HG03432 (cell line): ENCODE measurements at regions not wholly inside any gene's neighbourhood (a gene's known extent, or its start where the extent isn't known, plus 50 kb on each side); places are given as distances from the start of the nearest gene placed in this dataset.
"Not testable (repeated sequence)": the region's sequence is repeated elsewhere in the genome, so short reads cannot be mapped to it uniquely, and the experiment has no call there.

Experiments
- ATAC-seq: cut with Tn5 transposase; IDR thresholded peaks from one replicate; pipeline ENCODE4 v1.9.1; 2021; ENCODE audit warnings: mild to moderate bottlenecking, moderate library complexity; ENCODE audit not compliant: unreplicated experiment

DNA sequence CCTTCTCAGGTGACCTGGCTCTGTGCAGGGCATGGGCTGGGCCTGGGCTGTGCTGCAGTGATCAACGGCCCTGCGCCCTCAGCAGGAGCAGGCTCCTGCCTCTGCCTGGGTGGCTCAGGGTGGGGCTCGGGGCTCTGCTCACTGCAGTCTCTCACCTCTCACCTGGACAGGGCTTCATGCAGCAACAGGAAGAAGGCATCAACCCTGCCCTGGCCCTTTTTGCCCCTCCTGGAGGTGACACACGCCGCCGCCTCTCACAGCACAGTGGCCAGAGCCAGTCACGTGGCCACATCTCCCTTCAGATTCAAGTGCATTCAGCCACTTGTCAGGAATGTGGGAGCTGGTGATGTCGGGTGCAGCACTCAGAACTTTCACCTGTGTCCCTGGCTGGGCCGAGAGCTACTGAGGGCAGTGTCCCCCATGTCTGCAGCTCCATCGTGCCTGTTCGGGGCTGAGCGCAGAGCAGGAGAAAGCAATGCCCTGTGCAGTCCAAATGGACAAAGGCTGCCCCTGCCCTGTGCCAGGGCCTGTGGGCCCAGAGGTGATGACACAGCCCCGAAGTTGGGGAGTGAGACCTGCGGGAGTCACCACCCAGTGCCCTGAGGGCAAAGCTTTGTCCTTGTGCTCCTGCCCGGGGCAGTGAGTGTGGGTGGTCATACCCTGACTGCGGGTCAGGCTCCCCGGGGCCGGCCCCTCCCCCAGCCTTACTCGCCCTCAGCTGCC is 314.0 kb downstream of the PTPRU start:
- ATAC-seq, result no peak

DNA sequence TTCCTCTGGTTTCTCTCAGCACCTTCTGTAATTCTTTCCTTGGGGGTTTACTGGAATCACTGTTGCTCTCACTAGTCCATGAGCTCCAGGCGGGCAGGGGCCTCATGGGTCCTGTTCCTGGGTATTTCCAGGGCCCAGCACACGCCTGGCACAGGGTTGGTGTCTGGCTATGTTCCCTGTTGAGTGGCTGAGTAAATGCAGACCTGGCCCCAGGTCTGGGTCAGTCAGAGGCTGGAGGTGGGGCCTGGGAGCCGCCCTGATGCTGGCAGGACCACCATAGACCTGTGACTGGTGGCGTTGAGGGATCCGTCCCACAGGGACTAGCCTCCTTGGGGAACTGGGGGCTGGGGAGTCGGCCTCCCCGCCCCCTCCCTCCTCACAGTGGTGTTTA is 313.4 kb downstream of the PTPRU start:
- ATAC-seq, result not testable (repeated sequence)

DNA sequence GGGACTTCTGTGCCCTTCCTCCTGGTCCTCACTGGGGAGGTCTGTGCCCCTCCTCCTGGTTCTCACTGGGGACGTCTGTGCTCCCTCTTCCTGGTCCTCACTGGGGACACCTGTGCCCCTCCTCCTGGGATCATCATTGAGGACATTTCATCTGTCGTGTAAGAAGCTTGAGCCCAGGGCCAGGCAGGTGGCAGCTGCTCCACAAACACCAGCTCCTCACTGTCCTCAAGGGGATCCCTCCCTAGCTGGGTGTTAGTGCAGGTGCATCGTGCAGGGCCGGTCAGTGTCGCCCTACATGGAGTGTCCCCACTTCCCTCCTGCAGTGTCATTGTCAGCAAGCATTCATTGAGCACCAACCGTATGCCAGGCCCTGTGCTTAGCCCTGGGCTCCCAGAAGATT is 312.7 kb downstream of the PTPRU start:
- ATAC-seq, result no peak

DNA sequence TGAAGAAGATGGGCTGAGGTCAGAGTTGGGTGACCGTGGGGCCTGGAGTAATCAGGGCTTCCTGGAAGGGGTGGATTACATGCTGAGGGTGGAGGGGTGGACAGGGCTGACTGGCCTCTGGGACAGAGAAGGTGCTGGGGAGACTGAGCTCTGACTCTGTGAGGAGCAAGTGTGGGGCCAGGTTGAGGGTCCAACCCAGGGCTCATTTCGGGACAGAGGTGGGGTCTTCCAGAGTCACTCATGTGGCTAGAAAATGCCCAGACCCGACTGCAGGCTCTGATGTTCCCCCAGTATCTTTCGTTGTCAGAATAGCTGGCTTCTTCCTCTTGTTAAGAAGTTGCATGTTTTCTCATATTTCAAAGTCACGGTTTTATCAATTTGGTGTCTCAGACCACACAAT is 311.8 kb downstream of the PTPRU start:
- ATAC-seq, result no peak

DNA sequence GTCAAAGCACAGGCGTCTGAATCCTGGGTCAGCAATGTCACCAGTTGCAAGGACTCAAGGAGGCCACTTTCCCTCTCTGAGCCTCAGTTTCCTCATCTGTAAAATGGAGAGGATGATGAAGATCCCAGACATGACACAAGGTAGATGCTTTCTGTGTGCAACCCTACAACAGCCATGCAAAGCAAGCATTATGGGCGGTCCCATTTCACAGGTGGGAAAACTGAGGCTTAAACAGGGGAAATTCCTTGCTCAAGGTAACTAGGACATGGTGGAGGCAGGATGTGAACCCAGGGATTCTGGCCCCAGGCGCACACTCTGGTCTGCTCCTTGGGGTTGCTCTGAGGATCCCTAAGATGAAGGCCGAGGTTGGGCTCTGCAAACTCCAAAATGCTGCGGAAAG is 311.0 kb downstream of the PTPRU start:
- ATAC-seq, result no peak

DNA sequence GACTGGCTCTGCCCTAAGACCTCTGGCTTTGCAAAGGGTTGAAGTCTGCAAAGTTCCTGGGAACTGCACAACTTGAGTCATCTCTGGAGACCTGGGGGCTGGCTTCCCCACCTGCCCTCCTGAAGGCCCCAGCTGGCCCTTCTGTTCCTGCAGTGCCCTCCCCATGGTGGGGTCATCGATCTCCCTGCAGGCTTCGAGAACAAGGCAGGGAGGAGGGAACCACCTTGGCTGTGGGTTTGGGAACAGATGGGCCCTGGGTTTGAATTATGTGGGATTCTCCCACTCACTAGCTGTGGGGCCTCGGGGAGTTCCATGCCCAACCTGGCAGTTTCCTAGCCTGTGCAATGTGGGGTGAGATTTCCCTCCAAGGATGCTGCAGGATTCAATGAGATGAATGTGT is 310.2 kb downstream of the PTPRU start:
- no peak for ATAC-seq

DNA sequence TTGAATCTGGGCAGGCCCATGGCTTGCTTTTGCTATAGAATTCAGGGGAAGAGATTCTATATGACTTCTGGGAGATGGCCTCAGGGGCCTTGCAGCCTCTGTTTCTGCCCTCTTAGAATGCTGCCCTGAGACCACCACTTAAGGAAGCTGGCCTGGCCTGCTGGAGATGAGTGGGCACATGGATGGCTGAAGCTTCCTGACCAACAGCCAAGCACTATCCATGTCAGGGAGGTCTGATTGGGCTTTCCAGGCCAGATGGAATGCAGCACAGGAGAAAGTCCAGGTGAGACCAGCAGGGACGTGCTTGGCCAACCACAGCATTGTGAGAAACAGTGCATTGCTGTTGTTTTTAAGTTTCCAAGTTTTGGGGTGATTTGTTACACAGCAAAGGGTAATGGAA is 308.1 kb downstream of the PTPRU start:
- ATAC-seq, result no peak

DNA sequence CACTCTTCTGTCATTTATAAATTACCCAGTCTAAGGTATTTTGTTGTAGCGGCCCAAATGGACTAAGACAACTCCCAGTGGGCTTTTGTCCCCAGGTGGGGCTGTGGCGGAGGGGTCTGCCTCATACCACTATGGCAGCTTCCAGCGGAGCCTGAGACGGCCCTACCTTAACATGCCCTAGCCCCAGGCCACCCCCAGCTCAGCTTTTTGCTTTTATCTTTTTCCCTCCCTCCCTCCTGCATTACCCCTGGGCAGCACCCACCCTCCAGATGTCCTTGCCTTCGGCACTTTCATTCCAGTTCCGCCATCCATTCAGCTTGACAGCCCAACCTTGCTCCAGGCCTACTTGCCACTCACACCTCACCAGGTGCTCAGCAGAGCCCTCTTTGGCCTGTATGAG is 307.3 kb downstream of the PTPRU start:
- ATAC-seq, result no peak

DNA sequence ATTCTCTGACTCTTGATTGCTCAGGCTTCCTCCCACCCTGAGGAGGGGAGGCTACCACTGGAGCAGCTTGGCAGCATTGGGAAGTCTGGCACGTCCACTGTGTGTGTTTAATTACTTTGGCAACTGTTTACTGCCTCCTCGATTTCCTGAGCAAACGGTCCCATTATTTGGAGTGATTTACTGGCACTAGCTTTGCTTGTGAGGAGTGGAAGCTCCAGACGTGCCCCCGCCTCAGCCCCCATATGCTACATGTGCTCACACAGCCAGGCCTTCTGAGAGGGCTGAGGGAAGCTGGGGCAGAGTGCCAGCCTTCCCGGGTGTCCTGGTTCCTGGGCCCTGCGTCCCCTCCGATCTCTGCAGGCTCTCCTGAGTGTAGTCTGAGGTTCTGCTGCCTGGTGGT is 306.2 kb downstream of the PTPRU start:
- no peak for ATAC-seq

DNA sequence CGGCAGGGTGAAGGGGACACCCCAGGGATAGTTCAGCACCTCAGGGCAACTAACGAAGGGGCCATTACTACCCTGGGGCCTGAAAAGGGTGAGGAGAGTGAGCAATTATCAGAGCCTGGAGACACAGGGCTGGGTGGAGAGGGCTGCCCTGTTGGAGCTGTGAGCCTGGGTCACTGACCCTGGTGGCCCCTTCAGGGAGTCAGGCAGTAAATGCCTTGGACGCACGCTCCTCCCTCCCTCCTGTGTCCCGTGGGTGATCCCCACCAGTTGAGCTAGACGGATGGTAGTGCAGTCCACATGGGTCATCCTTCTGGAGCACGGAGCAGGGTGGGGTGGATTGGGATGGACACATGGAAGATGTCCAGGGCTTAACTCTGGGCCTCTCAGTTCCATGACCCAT is 305.3 kb downstream of the PTPRU start:
- no peak for ATAC-seq

DNA sequence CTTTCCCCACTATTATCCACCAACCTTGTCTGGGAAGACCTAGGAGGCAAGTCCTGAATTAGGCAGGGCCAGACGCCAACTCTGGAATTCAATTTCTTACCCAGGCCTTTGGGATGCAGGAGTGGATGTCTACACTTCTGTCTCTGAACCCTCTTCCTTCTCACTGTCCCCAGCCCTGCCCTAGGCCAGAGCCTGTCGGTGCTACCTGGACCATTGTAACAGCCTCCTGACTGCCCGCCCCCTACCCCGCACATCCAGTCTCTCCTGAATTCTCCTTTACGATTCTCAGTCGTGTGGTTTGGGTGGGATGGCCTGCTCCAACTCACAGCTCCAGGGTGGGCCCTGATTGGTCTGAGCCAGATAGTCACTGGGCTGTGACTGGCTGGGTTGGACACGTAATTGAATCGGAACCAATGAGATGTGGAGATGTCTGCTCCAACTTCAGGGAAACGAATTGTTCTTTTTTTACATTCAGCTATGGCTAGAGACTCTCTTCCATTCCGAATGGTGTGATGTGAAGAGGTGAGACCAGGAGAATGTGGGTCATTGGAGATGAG is 304.6 kb downstream of the PTPRU start:
- ATAC-seq, result no peak

DNA sequence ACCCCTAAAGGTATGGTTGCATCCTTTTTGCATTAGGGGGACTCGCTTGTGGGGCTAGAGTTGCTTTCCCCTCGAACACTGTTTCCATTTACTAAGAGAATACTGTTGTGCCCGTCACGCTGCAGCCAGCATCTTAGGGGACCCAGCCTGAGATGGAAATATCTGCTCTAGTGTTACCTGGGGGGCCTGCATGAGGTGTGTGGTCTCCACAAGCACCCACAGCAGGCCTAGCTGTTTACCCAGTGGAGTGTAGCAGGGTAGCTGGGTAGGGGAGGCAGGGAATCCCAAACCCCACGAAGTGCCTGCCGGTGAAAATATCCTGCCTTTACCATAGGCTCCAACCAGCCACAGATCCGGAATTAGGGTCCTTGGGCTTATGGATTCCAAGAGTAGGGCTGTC is 303.6 kb downstream of the PTPRU start:
- no peak for ATAC-seq

DNA sequence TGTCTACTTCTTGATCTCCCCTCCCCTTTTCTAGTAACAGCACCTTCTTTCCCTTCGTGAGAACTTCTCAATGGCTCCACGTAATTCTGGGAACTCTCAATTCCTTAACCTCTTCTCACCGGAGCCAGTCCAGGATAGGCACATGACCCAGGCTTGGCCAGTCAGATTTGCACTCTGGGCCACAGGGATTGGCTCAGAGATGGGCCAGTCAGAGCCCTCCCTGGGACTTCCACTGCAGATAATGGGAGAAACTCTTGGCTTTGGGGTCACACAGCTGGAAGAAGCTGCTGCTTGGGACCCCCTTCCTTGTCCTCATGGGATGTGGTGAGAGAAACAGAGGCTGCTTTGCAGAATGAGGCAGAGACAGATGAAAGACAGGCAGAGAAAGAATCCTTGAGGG is 302.3 kb downstream of the PTPRU start:
- no peak for ATAC-seq

DNA sequence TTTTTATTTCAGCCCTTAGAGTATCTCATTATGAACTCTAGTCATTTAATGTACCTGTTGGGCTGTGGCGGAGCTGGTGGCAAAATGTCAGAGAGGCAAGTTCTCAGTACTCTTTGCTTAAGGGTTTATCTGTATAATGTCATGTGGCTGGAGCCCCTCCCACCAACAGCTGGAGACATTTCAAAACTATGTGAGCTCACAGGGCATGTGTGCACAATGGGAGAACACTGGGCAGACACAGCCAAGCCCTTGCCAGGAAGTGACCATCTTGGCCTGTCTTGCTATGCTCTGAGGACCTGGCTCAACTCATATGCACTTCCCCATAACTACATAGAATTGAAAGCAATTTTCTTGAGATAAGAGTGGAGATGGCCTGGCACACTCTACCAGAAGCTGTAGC is 296.4 kb downstream of the PTPRU start:
- no peak for ATAC-seq

DNA sequence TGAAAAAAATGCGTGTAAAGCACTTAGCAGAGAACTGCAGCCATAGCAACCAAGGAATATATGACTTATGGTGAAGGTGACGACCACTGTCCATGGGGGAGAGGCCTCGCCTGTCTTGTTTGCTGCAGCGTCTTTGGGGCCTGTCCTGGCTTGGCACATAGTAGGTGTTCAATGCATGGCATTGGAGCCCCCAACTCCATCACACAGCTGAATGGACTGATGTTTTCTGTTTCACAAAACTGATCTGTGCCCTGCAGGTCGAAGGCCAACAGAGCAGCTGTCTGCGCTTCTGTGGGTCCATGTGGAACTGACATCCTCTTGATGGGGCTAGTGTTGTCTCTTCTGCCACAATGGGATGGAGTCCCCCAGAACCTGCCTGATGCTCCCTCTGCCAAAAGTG is 296.0 kb downstream of the PTPRU start:
- no peak for ATAC-seq

DNA sequence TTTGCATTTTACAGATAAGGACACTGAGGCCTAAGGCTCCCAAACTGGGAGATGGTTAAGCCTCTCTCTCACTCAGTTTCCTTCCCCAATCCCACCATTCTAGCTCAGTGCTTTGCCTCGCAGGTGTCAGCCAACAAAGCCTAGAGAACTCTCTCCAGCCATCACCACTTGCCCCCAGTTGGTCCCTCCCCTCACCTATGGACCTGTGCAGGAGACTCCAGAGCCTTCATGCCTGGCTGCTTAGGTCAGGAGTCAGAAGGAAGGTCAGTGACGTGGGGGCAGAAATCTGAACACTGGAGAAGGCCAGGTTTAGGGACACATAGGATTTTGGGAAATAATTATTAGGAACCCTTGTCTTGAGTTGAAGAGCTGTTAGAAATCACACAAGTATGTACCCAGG is 295.3 kb downstream of the PTPRU start:
- no peak for ATAC-seq

DNA sequence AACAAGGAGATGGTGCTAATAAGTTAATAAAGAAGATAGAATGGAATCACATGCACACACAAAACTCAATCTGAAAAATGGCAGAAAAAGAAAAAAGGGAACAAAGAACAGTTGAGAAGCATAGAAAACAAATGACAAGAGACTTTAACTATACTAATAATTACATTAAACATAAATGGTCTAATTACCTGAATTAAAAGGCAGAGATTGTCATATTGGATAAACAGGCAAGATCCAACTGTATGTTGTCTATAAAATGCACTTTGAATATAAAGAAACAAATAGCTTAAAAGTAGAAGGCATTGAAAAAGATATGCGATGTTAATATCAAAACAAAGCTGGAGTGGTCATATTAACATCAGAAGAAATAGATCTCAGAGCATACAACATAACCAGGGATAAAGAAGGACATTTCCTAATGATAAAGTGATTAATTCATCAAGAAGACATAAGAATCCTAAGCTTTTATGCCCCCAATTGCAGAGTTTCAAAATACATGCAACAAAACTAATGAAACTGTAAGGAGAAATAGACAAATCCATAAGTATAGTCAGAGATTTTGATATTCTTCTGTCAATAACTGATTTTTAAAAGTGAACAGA is 293.5 kb downstream of the PTPRU start:
- no peak for ATAC-seq

DNA sequence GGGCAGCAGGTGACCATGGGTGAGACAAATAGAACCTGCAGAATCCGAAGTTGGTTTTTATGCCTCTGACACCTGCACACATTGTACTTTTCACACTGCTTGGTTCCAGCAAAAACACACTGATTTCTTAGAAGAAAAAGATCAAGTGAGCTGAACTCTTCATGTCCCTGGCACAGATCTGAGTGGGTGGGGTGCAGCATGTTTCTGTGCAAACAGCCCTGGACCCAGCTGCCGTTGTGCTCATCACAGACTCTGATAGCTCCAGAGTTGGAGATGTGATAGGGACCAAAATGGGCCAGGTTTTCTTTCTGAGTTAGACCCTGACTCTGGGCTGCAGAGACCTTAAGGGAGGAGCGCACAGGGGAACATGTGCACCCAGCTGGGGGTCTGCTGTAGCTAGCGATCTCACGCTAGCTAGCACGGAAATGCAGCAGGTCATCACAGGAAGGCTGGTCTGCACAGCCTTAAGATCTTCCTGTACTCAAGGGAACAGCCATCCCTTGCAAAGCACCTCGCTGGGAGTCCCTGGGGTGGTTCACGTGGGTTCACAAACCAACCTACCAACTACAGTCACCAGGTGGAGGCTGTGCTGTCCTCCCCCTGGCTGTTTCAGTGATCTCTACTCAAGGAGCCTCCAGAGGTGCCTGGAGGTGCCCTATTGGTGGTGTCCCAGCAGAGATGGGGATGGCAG is 291.1 kb downstream of the PTPRU start:
- ATAC-seq, result no peak

DNA sequence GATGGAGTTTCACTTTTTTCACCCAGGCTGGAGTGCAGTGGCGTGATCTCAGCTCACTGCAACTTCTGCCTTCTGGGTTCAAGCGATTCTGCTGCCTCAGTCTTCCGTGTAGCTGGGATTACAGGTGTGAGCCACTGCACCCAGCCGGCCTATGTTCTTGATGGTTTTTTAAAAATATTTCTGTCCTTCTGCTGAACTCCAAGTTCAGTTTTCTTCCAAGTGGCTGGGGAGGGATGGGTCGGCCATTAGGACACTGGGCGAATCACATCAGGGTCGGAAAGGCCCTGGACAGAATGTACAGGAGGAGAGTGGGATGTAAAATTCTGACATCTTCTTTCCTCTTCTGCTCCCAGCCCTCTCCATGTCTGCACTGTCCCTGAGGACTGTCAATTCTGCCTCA is 289.6 kb downstream of the PTPRU start:
- no peak for ATAC-seq

DNA sequence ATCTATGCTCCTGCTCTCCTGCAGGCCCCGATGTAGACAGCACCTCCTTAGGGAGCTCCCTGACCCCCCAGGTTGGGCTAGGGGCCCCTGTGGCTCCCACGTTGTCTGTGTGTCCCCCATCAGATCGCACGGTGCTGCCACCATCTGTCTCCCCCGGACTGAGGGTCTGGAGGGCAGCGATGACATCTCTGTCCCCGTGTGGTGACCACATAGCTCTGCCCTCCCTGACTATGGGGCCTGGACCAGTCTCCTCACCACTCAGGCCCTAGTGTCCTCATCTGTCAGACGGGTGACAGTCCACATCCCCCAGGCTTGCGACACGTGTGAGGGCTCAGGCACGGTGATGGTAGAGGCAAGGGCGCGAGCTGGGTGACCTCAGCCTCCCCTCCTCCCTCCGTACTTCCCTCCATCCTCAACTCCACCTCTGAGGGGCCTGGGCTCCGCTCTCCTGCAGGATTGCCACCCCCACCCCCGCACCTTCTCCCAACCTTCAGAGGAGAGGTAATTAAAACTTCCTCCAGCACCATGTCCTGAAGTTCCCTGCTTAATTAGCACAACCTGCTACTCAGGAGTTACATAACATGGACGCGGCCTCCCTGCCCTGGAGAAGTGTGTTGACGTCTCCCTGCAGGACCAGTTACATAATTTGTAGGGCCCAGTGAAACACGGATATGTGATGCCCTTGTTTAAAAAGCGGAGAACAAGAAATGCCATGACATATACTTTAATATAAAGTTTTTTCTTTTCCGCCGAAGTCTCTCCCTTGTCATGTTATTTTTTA is 288.2 kb downstream of the PTPRU start:
- no peak for ATAC-seq

DNA sequence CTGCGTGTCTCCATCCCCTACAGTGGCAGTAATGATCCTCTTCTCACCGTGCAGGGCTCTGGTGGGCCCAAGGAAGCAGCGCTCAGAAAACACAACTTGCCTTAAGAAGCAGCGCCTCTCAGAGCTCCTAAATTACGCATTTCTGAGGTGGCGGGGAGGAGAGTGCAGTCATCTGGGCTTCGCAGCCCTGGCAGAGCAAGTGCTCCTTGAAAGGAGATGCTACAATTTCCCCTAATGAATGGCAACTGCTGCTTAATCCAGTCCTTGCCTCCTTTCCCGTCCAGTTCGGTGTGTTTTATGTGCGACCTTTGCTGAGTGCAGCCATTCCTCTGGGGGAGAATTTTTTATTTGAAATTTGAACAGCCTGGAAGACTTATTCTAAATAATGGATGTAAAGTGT is 287.3 kb downstream of the PTPRU start:
- no peak for ATAC-seq
